Fibroblast of pulmonary artery (primary cell): ENCODE measurements at regions not wholly inside any gene's neighbourhood (a gene's known extent, or its start where the extent isn't known, plus 50 kb on each side); places are given as distances from the start of the nearest gene placed in this dataset.

ENCODE experiments used
- DNase-seq: peaks from one replicate; pipeline ENCODE4 v3.0.0-alpha.2; 2010; ENCODE audit warnings: low read depth
- H3K4me3 ChIP-seq: replicated peaks from 2 replicates; pipeline ENCODE4 v1.5.1; 2011; ENCODE audit warnings: low read depth, mild to moderate bottlenecking, control low read depth, low read length, moderate library complexity
- CTCF ChIP-seq: IDR thresholded peaks from 2 replicates; pipeline ENCODE4 v1.5.1; 2011; ENCODE audit warnings: mild to moderate bottlenecking, control low read depth, low read length, inconsistent platforms; ENCODE audit errors: missing control alignments

- DNase-seq: no peak
These were observed 736.0 kb upstream of the CELF4 start for GRCh38 chr18:38301621-38302020.

GRCh38 chr18:38297910-38298309 is 732.3 kb upstream of the CELF4 start:
- TF ChIP-seq CTCF: no peak
- H3K4me3 ChIP-seq: no peak overlapping the region
- no peak for DNase-seq

More at GRCh38 chr18:38301621-38302020, 736.0 kb upstream of the CELF4 start:
- no peak for TF ChIP-seq CTCF
- H3K4me3 ChIP-seq: no peak overlapping the region

GRCh38 chr18:38290229-38290628 is 724.6 kb upstream of the CELF4 start:
- DNase-seq: no peak
- H3K4me3 ChIP-seq: no peak overlapping the region
- no peak for TF ChIP-seq CTCF

- TF ChIP-seq CTCF: no peak
- DNase-seq: no peak
- no peak overlapping the region for H3K4me3 ChIP-seq
These were observed 719.4 kb upstream of the CELF4 start for GRCh38 chr18:38284972-38285371.

GRCh38 chr18:38263066-38263465 is 697.5 kb upstream of the CELF4 start:
- no peak for TF ChIP-seq CTCF
- no peak overlapping the region for H3K4me3 ChIP-seq
- no peak for DNase-seq

GRCh38 chr18:38262661-38263060 is 697.1 kb upstream of the CELF4 start:
- no peak for DNase-seq
- no peak overlapping the region for H3K4me3 ChIP-seq
- no peak for TF ChIP-seq CTCF

- no peak overlapping the region for H3K4me3 ChIP-seq
- no peak for DNase-seq
- TF ChIP-seq CTCF: no peak
These were observed 692.1 kb upstream of the CELF4 start for GRCh38 chr18:38257661-38258060.
